MM.1S (cell line): ENCODE measurements at regions not wholly inside any gene's neighbourhood (a gene's known extent, or its start where the extent isn't known, plus 50 kb on each side); places are given as distances from the start of the nearest gene placed in this dataset.

Experiments
- EZH2 ChIP-seq: fragments of 300-600 bp; sonication (generic); optimal IDR thresholded peaks from 2 replicates; pipeline ENCODE3; 2017; ENCODE audit warnings: low read depth, mild to moderate bottlenecking, antibody characterized with exemption, low read length, mixed read lengths
- EZH2phosphoT487 ChIP-seq: fragments of 300-600 bp; sonication (generic); IDR thresholded peaks from 2 replicates; pipeline ENCODE4 v1.6.1; 2018; ENCODE audit warnings: antibody characterized with exemption, low read length
- TF ChIP-seq, protein P1 (sequence below): fragments of 300-600 bp; sonication (generic); IDR thresholded peaks from 2 replicates; pipeline ENCODE4 v1.5.1; 2016; ENCODE audit warnings: antibody characterized with exemption, low read length, mixed read lengths

DNA sequence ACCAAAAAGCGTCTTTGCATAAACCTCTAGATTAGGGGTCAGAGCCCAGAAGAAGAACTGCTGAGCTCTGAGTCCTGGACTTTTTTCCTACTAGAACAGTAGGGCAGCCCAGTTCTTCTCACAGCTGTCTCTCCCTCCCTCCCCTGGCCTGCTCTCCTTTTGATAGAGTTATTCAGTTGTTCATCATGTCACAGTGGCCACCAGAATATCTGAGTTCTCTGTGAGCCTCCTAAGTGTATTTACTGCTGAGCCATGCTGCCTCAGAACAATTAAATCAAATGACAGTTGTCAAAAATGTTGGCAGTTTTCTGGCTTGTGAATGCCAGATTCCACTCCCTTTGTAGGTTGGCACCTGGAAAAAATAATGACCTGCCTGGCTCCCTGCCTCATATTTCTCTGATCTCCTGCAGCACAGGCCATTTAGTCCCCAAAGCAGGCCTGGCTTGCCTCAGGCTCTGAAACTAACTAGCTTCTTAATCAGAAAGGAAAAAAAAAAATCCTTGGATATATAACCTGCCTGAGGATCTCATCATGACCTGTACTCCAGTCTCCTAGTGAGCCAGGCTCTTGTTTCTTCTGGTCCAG lies 377.4 kb upstream of the LARGE1 start:
- TF ChIP-seq, protein P1, sequence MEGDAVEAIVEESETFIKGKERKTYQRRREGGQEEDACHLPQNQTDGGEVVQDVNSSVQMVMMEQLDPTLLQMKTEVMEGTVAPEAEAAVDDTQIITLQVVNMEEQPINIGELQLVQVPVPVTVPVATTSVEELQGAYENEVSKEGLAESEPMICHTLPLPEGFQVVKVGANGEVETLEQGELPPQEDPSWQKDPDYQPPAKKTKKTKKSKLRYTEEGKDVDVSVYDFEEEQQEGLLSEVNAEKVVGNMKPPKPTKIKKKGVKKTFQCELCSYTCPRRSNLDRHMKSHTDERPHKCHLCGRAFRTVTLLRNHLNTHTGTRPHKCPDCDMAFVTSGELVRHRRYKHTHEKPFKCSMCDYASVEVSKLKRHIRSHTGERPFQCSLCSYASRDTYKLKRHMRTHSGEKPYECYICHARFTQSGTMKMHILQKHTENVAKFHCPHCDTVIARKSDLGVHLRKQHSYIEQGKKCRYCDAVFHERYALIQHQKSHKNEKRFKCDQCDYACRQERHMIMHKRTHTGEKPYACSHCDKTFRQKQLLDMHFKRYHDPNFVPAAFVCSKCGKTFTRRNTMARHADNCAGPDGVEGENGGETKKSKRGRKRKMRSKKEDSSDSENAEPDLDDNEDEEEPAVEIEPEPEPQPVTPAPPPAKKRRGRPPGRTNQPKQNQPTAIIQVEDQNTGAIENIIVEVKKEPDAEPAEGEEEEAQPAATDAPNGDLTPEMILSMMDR: no peak
- TF ChIP-seq EZH2phosphoT487: no peak
- no peak for TF ChIP-seq EZH2
